Lower leg skin (tissue), 4 donors: ENCODE measurements at regions not wholly inside any gene's neighbourhood (a gene's known extent, or its start where the extent isn't known, plus 50 kb on each side); places are given as distances from the start of the nearest gene placed in this dataset.

ENCODE experiments used
- DNase-seq, 2 donors: peaks; one replicate each; pipeline ENCODE4 v3.0.0-alpha.2; 2019; ENCODE audit warnings: low spot score in 2 of 2
- H3K4me3 ChIP-seq: fragments of 200-600 bp; sonication (generic); 2 replicates; pipeline ENCODE4 v1.5.1; 2017; ENCODE audit warnings: mild to moderate bottlenecking, low read depth; ENCODE audit not compliant: poor library complexity, severe bottlenecking
- CTCF ChIP-seq, 3 donors: fragments of 450-650 bp; IDR thresholded peaks; one replicate each; pipeline ENCODE4 v1.5.1; 2016; ENCODE audit warnings: antibody characterized with exemption in 3 of 3, mild to moderate bottlenecking in 3 of 3, moderate library complexity in 2 of 3
- POLR2A ChIP-seq, 2 donors: fragments of 450-650 bp; IDR thresholded peaks; one replicate each; pipeline ENCODE4 v1.6.1; 2016 to 2017; ENCODE audit warnings: antibody characterized with exemption in 2 of 2, mild to moderate bottlenecking in 1 of 2, moderate library complexity in 1 of 2
- WGBS, 2 donors: methylation state at CpG; one replicate each; pipeline ENCODE4 v1.1.5; 2018; 5-methylcytosine and 5-hydroxymethylcytosine counted together
- intact Hi-C: fragments of 100-400 bp; cut with DNase I; formaldehyde crosslinking; loops from one replicate; pipeline ENCODE4 v1.15.0; 2023; ENCODE audit warnings: low total_unique reads

- no peak for DNase-seq
- 80 to 88% methylated on average over 8 of the region's 8 CpGs for WGBS, 2 donors
These were observed 209.1 kb downstream of the BRD1 start for GRCh38 chr22:49618677-49618953.

GRCh38 chr22:49617866-49618676, 209.6 kb downstream of the BRD1 start:
- intact Hi-C loops = no loop called here
- no peak for DNase-seq
- no peak overlapping the region for H3K4me3 ChIP-seq
- TF ChIP-seq POLR2A (IDR thresholded peaks at IDR 0.05) (no peak), CTCF (IDR thresholded peaks at IDR 0.05) (no peak)
- 54 to 65% methylated on average over 22 to 23 of the region's 23 CpGs for WGBS, 2 donors

More at GRCh38 chr22:49618677-49618953, 209.1 kb downstream of the BRD1 start:
- TF ChIP-seq CTCF (IDR thresholded peaks at IDR 0.05) = no peak
- TF ChIP-seq POLR2A (IDR thresholded peaks at IDR 0.05) = no peak
- no peak overlapping the region for H3K4me3 ChIP-seq
- intact Hi-C loops = no loop called here

- 72 to 77% methylated on average over 6 of the region's 6 CpGs for WGBS, 2 donors
- intact Hi-C loops = no loop called here
- TF ChIP-seq CTCF (IDR thresholded peaks at IDR 0.05) (no peak), POLR2A (IDR thresholded peaks at IDR 0.05) (no peak)
- no peak overlapping the region for H3K4me3 ChIP-seq
- no peak for DNase-seq
These were observed 210.4 kb downstream of the BRD1 start for GRCh38 chr22:49617264-49617663.

GRCh38 chr22:49616356-49617231, 211.1 kb downstream of the BRD1 start:
- no peak for TF ChIP-seq CTCF (IDR thresholded peaks at IDR 0.05)
- no peak for TF ChIP-seq POLR2A (IDR thresholded peaks at IDR 0.05)
- no peak for DNase-seq
- intact Hi-C loops = no loop called here
- WGBS, 2 donors = 88% methylated on average over 36 to 37 of the region's 37 CpGs
- no peak overlapping the region for H3K4me3 ChIP-seq

GRCh38 chr22:49614966-49615965, 212.4 kb downstream of the BRD1 start:
- WGBS, 2 donors = 95% methylated on average over 76 to 77 of the region's 77 CpGs
- intact Hi-C loops = no loop called here
- no peak for DNase-seq
- H3K4me3 ChIP-seq = no peak overlapping the region
- no peak for TF ChIP-seq CTCF (IDR thresholded peaks at IDR 0.05)
- no peak for TF ChIP-seq POLR2A (IDR thresholded peaks at IDR 0.05)
